ACC112 (cell line): ENCODE measurements at regions not wholly inside any gene's neighbourhood (a gene's known extent, or its start where the extent isn't known, plus 50 kb on each side); places are given as distances from the start of the nearest gene placed in this dataset.

ENCODE experiments used
- H2AFZ ChIP-seq: fragments of 200-600 bp; sonication (generic); one replicate; pipeline ENCODE4 v1.6.0; 2017; ENCODE audit warnings: antibody characterized with exemption, low read length; ENCODE audit not compliant: unreplicated experiment
- H3K27ac ChIP-seq: fragments of 200-600 bp; sonication (generic); 2 replicates; pipeline ENCODE4 v1.5.1; 2014; ENCODE audit warnings: low read depth, mild to moderate bottlenecking, antibody characterized with exemption, low read length, moderate library complexity
- H3K27me3 ChIP-seq: fragments of 200-600 bp; sonication (generic); 2 replicates; pipeline ENCODE4 v1.6.1; 2014; ENCODE audit warnings: mild to moderate bottlenecking, antibody characterized with exemption, low read length, moderate library complexity, mixed read lengths; ENCODE audit not compliant: insufficient read depth
- H3K36me3 ChIP-seq: fragments of 200-600 bp; sonication (generic); 2 replicates; pipeline ENCODE4 v1.6.1; 2016; ENCODE audit warnings: mild to moderate bottlenecking, antibody characterized with exemption, low read length, moderate library complexity, mixed read lengths; ENCODE audit not compliant: insufficient read depth
- H3K4me1 ChIP-seq: fragments of 200-600 bp; sonication (generic); one replicate; pipeline ENCODE4 v1.6.1; 2016; ENCODE audit warnings: low read length, mixed read lengths; ENCODE audit not compliant: insufficient read depth, unreplicated experiment, control insufficient read depth
- H3K4me3 ChIP-seq: fragments of 200-600 bp; sonication (generic); 2 replicates; pipeline ENCODE4 v1.5.1; 2014; ENCODE audit warnings: mild to moderate bottlenecking, low read depth, low read length
- H3K79me2 ChIP-seq: fragments of 200-600 bp; sonication (generic); one replicate; pipeline ENCODE4 v1.6.0; 2016; ENCODE audit warnings: low read length; ENCODE audit not compliant: control insufficient read depth, unreplicated experiment, insufficient read depth

- H3K79me2 ChIP-seq = no peaks in the 10 kb centered on the region
- H2AFZ ChIP-seq = no peak overlapping the region
- no peak overlapping the region for H3K27ac ChIP-seq
- H3K4me1 ChIP-seq = no peaks in the 10 kb centered on the region
- no peaks in the 10 kb centered on the region for H3K27me3 ChIP-seq
- no peak overlapping the region for H3K4me3 ChIP-seq
- no peaks in the 10 kb centered on the region for H3K36me3 ChIP-seq
Measured at GRCh38 chr9:75604661-75605060, 285.8 kb upstream of the PCSK5 start.

DNA sequence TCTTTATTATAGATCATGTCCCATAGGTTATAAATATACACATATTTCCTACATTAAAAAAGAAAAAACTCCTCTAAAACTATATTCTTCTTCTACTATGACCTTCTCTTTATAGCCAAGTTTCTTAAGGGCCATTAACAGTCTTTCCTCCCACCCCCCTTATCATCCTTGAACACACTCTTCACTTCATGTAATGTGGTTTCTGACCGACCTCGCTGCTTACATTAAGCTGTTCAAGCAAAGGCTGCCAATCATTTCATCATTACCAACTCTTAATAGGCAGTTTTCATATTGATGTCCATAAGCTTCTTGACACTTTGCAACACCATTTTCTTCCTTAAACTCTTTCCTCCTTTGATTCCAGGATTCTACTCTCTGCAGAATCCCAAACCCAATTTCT, 283.0 kb upstream of the PCSK5 start:
- no peaks in the 10 kb centered on the region for H3K27me3 ChIP-seq
- no peak overlapping the region for H2AFZ ChIP-seq
- H3K4me1 ChIP-seq = no peaks in the 10 kb centered on the region
- H3K79me2 ChIP-seq = no peaks in the 10 kb centered on the region
- no peak overlapping the region for H3K27ac ChIP-seq
- H3K36me3 ChIP-seq = no peaks in the 10 kb centered on the region
- no peak overlapping the region for H3K4me3 ChIP-seq

GRCh38 chr9:75609401-75609800, 281.1 kb upstream of the PCSK5 start:
- Histone ChIP-seq H2AFZ (no peak overlapping the region), H3K27ac (no peak overlapping the region), H3K79me2 (no peaks in the 10 kb centered on the region), H3K36me3 (no peaks in the 10 kb centered on the region), H3K27me3 (no peaks in the 10 kb centered on the region), H3K4me1 (no peaks in the 10 kb centered on the region), H3K4me3 (no peak overlapping the region)

DNA sequence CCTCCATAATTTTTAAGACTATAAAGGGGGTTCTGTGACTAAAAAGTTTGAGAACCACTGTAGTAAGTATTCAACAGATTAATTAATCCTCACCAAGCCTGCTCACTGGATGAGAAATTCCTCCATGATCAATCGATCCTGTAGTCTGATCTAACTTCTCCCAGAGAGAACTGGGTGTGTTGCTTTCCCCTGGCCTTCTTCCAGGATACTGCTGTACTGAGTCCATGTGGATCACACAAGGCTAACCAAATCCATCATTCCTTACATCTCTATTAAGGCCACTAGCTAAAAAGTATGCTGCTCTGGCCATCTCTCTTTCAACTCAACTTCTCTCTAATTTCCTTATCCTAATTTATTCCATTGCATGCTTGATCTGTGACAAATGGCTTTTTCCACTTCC, 280.2 kb upstream of the PCSK5 start:
- Histone ChIP-seq H2AFZ (no peak overlapping the region), H3K4me3 (no peak overlapping the region), H3K36me3 (no peaks in the 10 kb centered on the region), H3K79me2 (no peaks in the 10 kb centered on the region), H3K27me3 (no peaks in the 10 kb centered on the region), H3K27ac (no peak overlapping the region), H3K4me1 (no peaks in the 10 kb centered on the region)

GRCh38 chr9:75612205-75612604, 278.3 kb upstream of the PCSK5 start:
- Histone ChIP-seq H3K27me3 (no peaks in the 10 kb centered on the region), H3K4me1 (no peaks in the 10 kb centered on the region), H3K79me2 (no peaks in the 10 kb centered on the region), H3K36me3 (no peaks in the 10 kb centered on the region), H3K27ac (no peak overlapping the region), H2AFZ (no peak overlapping the region), H3K4me3 (no peak overlapping the region)

DNA sequence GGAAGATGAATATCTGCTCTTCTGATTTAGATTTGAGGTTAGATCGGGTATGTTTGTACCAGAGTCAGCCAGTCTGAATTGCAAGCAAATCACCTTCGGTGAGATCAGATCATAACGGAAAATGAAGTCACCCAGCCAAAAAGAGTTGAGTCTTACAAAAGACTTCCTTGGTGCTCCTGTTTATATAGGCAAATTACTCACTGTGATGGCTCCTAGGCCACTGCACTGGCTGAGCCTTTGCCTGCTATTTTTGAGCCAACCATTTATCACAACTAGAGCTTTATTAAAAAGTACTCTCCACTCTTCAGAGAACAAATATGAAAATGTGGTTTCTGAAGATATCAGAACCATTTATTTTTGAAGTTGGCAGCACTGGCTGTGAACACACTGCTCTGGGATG, 277.7 kb upstream of the PCSK5 start:
- Histone ChIP-seq H3K27ac (no peak overlapping the region), H3K36me3 (no peaks in the 10 kb centered on the region), H3K4me3 (no peak overlapping the region), H3K4me1 (no peaks in the 10 kb centered on the region), H3K79me2 (no peaks in the 10 kb centered on the region), H3K27me3 (no peaks in the 10 kb centered on the region), H2AFZ (no peak overlapping the region)

DNA sequence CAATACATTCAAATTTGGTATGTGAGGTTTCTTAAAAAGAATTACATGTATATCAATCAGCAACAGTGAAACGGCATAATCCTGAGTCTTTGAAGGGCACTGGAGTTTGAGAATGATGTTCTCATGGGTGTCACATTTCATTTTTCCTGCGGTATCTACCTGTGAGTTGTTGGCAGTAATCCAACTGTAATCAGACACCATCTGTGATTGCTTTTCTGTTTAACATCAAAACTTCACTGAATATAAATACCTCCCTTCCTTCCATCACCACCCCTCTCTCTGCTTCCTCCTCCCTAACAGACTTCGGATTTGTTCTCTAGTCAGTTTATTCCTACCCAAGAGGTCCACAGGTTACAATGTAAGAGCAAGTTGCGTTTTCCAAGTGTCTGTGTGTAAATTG, 275.2 kb upstream of the PCSK5 start:
- H2AFZ ChIP-seq = no peak overlapping the region
- no peak overlapping the region for H3K27ac ChIP-seq
- H3K4me1 ChIP-seq = no peaks in the 10 kb centered on the region
- H3K4me3 ChIP-seq = no peak overlapping the region
- no peaks in the 10 kb centered on the region for H3K36me3 ChIP-seq
- H3K27me3 ChIP-seq = no peaks in the 10 kb centered on the region
- no peaks in the 10 kb centered on the region for H3K79me2 ChIP-seq

GRCh38 chr9:75616052-75616451, 274.4 kb upstream of the PCSK5 start:
- H3K27ac ChIP-seq = no peak overlapping the region
- H3K4me1 ChIP-seq = no peaks in the 10 kb centered on the region
- no peaks in the 10 kb centered on the region for H3K36me3 ChIP-seq
- no peaks in the 10 kb centered on the region for H3K79me2 ChIP-seq
- H3K4me3 ChIP-seq = no peak overlapping the region
- H2AFZ ChIP-seq = no peak overlapping the region
- no peaks in the 10 kb centered on the region for H3K27me3 ChIP-seq

DNA sequence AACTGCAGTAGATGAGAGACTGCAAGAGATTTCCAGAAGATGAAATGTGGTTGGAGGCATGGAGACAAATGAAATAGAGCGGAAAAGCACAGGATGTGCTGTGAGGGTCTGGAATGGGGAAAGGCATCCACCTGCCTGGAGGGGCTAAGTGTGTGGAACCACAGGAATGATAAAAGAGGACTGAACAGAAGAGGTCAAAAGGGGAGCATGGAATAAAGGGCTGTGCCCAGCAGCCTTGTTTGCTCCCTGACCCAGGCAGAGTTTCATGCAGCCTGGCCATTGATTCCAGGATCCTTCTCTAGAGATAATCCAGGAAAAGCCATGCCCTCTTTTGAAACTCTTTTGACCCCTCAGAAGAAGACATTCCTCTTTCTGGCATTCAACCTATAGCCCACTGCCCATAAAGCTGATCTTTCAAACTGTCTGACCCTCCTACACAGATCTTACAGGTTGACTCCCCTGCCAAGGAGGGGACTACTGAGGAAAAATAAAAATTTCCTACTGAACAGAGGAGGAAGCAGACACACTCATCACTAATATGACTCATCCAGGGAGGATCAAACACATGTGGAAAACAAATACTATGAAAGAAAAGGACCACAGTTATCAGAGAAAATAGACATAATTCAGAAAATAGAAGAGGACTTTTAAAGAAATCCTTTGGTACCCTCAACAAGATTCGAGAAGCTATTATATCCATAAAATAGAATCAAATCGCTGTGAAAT, 273.5 kb upstream of the PCSK5 start:
- no peaks in the 10 kb centered on the region for H3K27me3 ChIP-seq
- H3K27ac ChIP-seq = no peak overlapping the region
- no peak overlapping the region for H2AFZ ChIP-seq
- H3K4me3 ChIP-seq = no peak overlapping the region
- H3K36me3 ChIP-seq = no peaks in the 10 kb centered on the region
- no peaks in the 10 kb centered on the region for H3K79me2 ChIP-seq
- H3K4me1 ChIP-seq = no peaks in the 10 kb centered on the region

DNA sequence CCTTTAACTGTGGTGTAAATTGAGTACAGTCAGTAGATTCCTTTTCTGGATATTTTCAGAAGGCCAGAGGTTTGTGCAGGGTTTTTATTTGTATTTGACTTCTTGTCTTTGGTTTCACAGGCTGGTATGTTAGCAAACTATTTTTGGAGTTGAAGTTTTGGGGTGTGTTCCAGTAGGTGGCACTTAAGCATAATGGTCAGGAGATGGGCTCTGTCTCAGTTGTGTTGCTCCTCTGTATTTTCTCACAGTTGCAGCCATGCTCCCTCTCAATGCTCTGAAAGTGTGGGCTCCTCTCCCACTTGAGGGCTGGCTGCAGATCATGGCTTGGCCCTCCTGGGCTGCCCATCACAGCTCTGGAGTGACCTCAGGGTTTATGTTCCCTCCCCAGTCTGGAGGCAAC, 267.0 kb upstream of the PCSK5 start:
- H3K4me1 ChIP-seq = no peaks in the 10 kb centered on the region
- H3K27me3 ChIP-seq = no peaks in the 10 kb centered on the region
- no peak overlapping the region for H3K4me3 ChIP-seq
- H2AFZ ChIP-seq = no peak overlapping the region
- no peaks in the 10 kb centered on the region for H3K36me3 ChIP-seq
- no peaks in the 10 kb centered on the region for H3K79me2 ChIP-seq
- H3K27ac ChIP-seq = no peak overlapping the region

DNA sequence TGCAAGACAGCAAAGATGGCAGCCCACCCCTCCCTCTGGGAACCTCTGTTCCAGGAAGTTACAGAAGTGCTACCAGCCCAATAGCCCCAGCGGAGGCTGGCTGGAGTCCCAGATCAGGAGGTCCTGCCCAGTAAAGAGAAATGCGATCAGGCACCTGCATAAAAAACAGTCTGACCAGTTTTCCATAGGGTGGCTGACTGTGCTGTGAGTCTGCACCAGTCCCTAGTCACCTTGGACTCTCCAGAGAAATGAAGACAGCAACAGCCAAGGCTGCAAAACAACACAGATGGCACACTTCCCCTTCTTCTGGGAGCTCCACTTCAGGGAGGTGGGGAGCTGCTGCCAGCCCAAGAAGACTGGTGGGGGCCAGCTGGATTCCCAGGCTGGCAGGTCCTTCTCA, 265.5 kb upstream of the PCSK5 start:
- no peak overlapping the region for H3K4me3 ChIP-seq
- no peaks in the 10 kb centered on the region for H3K27me3 ChIP-seq
- H2AFZ ChIP-seq = no peak overlapping the region

More for the DNA sequence above, 265.5 kb upstream of the PCSK5 start:
- Histone ChIP-seq H3K27ac (no peak overlapping the region), H3K79me2 (no peaks in the 10 kb centered on the region), H3K36me3 (no peaks in the 10 kb centered on the region), H3K4me1 (no peaks in the 10 kb centered on the region)
